Esophagus muscularis mucosa (tissue), 3 donors: ENCODE measurements at regions not wholly inside any gene's neighbourhood (a gene's known extent, or its start where the extent isn't known, plus 50 kb on each side); places are given as distances from the start of the nearest gene placed in this dataset.
"Not testable (repeated sequence)": the region's sequence is repeated elsewhere in the genome, so short reads cannot be mapped to it uniquely, and the experiment has no call there.

Experiments
- CTCF ChIP-seq, 3 experiments: fragments of 200-600 bp in 2 of 3; fragments of 450-650 bp in 1 of 3; sonication (generic) in 2 of 3; IDR thresholded peaks; one replicate each; pipeline ENCODE4 v1.5.1; 2017 to 2019; ENCODE audit warnings: antibody characterized with exemption in 3 of 3, mild to moderate bottlenecking in 2 of 3, moderate library complexity in 1 of 3
- POLR2A ChIP-seq: fragments of 450-650 bp; IDR thresholded peaks from one replicate; pipeline ENCODE4 v1.6.1; 2017; ENCODE audit warnings: antibody characterized with exemption, moderate library complexity, mild to moderate bottlenecking, low read depth
- POLR2AphosphoS5 ChIP-seq, 2 donors: sonication (generic); formaldehyde crosslinking; IDR thresholded peaks; one replicate each; pipeline ENCODE4 v1.6.1; 2017; ENCODE audit warnings: antibody characterized with exemption in 2 of 2

GRCh38 chr6:57722546-57722945, 405.1 kb downstream of the PRIM2 start:
- TF ChIP-seq CTCF (IDR thresholded peaks at IDR 0.05); POLR2A; POLR2AphosphoS5 (IDR thresholded peaks at IDR 0.05): not testable (repeated sequence)
